ENCODE measurements at regions not wholly inside any gene's neighbourhood (a gene's known extent, or its start where the extent isn't known, plus 50 kb on each side); places are given as distances from the start of the nearest gene placed in this dataset.
A peak's percentile ranks its signal among the peaks of the same experiment; 100 is the strongest.

GRCh38 chr20:12022126-12022525 lies 104.4 kb downstream of the BTBD3 start:
- DNase-seq (ENCODE audit: low read depth) = no peak

- DNase-seq (ENCODE audit: low read depth) = no peak
These were observed 105.6 kb downstream of the BTBD3 start for GRCh38 chr20:12023194-12023795.

GRCh38 chr20:12028771-12029170 lies 111.1 kb downstream of the BTBD3 start:
- DNase-seq (ENCODE audit: low read depth) = no peak

GRCh38 chr20:12030470-12030869 lies 112.8 kb downstream of the BTBD3 start:
- no peak for DNase-seq (ENCODE audit: low read depth)

- DNase-seq (ENCODE audit: low read depth) = no peak
These were observed 118.4 kb downstream of the BTBD3 start for GRCh38 chr20:12036142-12036541.

GRCh38 chr20:12037521-12037920 lies 119.8 kb downstream of the BTBD3 start:
- no peak for DNase-seq (ENCODE audit: low read depth)

GRCh38 chr20:12040261-12040660 lies 122.6 kb downstream of the BTBD3 start:
- DNase-seq (ENCODE audit: low read depth) = no peak

GRCh38 chr20:12044969-12045368 lies 127.3 kb downstream of the BTBD3 start:
- DNase-seq (ENCODE audit: low read depth) = no peak

- peak; percentile 11 for DNase-seq (ENCODE audit: low read depth)
These were observed 130.2 kb downstream of the BTBD3 start for GRCh38 chr20:12047838-12048432.

GRCh38 chr20:12049125-12049524 lies 131.4 kb downstream of the BTBD3 start:
- peak; percentile 1 for DNase-seq (ENCODE audit: low read depth)

- no peak for DNase-seq (ENCODE audit: low read depth)
These were observed 133.8 kb downstream of the BTBD3 start for GRCh38 chr20:12051206-12052163.

- DNase-seq (ENCODE audit: low read depth) = peak; percentile 52
These were observed 135.7 kb downstream of the BTBD3 start for GRCh38 chr20:12053353-12053752.

- DNase-seq (ENCODE audit: low read depth) = no peak
These were observed 136.9 kb downstream of the BTBD3 start for GRCh38 chr20:12054556-12054955.

- no peak for DNase-seq (ENCODE audit: low read depth)
These were observed 137.5 kb downstream of the BTBD3 start for GRCh38 chr20:12055161-12055560.

- DNase-seq (ENCODE audit: low read depth) = no peak
These were observed 139.1 kb downstream of the BTBD3 start for GRCh38 chr20:12056839-12057238.

- DNase-seq (ENCODE audit: low read depth) = no peak
These were observed 140.1 kb downstream of the BTBD3 start for GRCh38 chr20:12057778-12058177.

- no peak for DNase-seq (ENCODE audit: low read depth)
These were observed 140.5 kb downstream of the BTBD3 start for GRCh38 chr20:12058216-12058615.

GRCh38 chr20:12061466-12061865 lies 143.8 kb downstream of the BTBD3 start:
- no peak for DNase-seq (ENCODE audit: low read depth)

GRCh38 chr20:12063106-12063684 lies 145.5 kb downstream of the BTBD3 start:
- DNase-seq (ENCODE audit: low read depth) = no peak

GRCh38 chr20:12064540-12064939 lies 146.8 kb downstream of the BTBD3 start:
- DNase-seq (ENCODE audit: low read depth) = no peak

GRCh38 chr20:12067686-12068085 lies 150.0 kb downstream of the BTBD3 start:
- DNase-seq (ENCODE audit: low read depth) = no peak

GRCh38 chr20:12068121-12068520 lies 150.4 kb downstream of the BTBD3 start:
- peak; percentile 50 for DNase-seq (ENCODE audit: low read depth)
